Endothelial cell of umbilical vein (primary cell): ENCODE measurements at regions not wholly inside any gene's neighbourhood (a gene's known extent, or its start where the extent isn't known, plus 50 kb on each side); places are given as distances from the start of the nearest gene placed in this dataset.

Experiments
- BruUV-seq: library from RNA; stranded (reverse); fragments of 400-500 nt; replicated peaks from 2 replicates; lab custom pipeline; 2021; lab: Mats Ljungman, UMichigan
- CTCF ChIA-PET: fragments of 300-600, 350-600 bp; sonication (Branson Sonifier 250); formaldehyde crosslinking; loops from one replicate; lab custom pipeline; 2021; ENCODE audit warnings: antibody characterized with exemption, inconsistent platforms; lab: Charles Lee
- POLR2A ChIA-PET: fragments of 300-600, 350-600 bp; sonication (Branson Sonifier 250); formaldehyde crosslinking; loops from one replicate; lab custom pipeline; 2021; ENCODE audit warnings: antibody characterized with exemption, inconsistent platforms; lab: Charles Lee
- DNase-seq: peaks from one replicate; pipeline ENCODE4 v3.0.0-alpha.2; 2011; ENCODE audit warnings: low read depth, low spot score
- FAIRE-seq: peaks from 2 replicates; lab custom pipeline; 2011; peaks lifted over from hg19 to GRCh38; lab: Jason Lieb, UNC
- H2AFZ ChIP-seq: 2 replicates; pipeline ENCODE4 v1.6.0; 2012; ENCODE audit warnings: low read depth, low read length, control low read depth, inconsistent platforms
- H3K27ac ChIP-seq: 2 replicates; pipeline ENCODE4 v1.5.1; 2011; ENCODE audit warnings: low read depth, mild to moderate bottlenecking, control low read depth, low read length, moderate library complexity; ENCODE audit not compliant: insufficient read depth
- H3K27me3 ChIP-seq, 2 experiments: 2 replicates each; pipeline versions ENCODE4 v1.6.0 to v1.6.1; 2011; ENCODE audit warnings: low read length in 2 of 2, mixed read lengths in 1 of 2; ENCODE audit not compliant: control insufficient read depth in 2 of 2, insufficient read depth in 2 of 2
- H3K36me3 ChIP-seq, 2 experiments: 2 replicates in 1 of 2; 3 replicates in 1 of 2; pipeline ENCODE4 v1.5.1; 2011; ENCODE audit warnings: low read length in 2 of 2, mild to moderate bottlenecking in 1 of 2, moderate library complexity in 1 of 2; ENCODE audit not compliant: control insufficient read depth in 2 of 2, insufficient read depth in 2 of 2; ENCODE audit errors: extremely low read depth in 1 of 2
- H3K4me1 ChIP-seq: 3 replicates; pipeline ENCODE4 v1.5.1; 2011; ENCODE audit warnings: mild to moderate bottlenecking, low read length; ENCODE audit not compliant: control insufficient read depth, insufficient read depth; ENCODE audit errors: extremely low read depth
- H3K4me2 ChIP-seq: 2 replicates; pipeline ENCODE4 v1.6.1; 2011; ENCODE audit warnings: low read length, control low read depth, mixed read lengths; ENCODE audit not compliant: insufficient read depth
- H3K4me3 ChIP-seq, 3 experiments: fragments of 200-600 bp in 1 of 3; sonication (generic), shearing (Covaris generic) in 1 of 3; replicated peaks in 1 of 3; 2 replicates each; pipeline ENCODE4 v1.5.1; 2011 to 2016; ENCODE audit warnings: control low read depth in 3 of 3, low read length in 3 of 3, mild to moderate bottlenecking in 2 of 3, inconsistent platforms in 1 of 3, low read depth in 1 of 3, moderate library complexity in 1 of 3; ENCODE audit not compliant: insufficient read depth in 1 of 3
- H3K79me2 ChIP-seq: 2 replicates; pipeline ENCODE4 v1.6.0; 2012; ENCODE audit warnings: low read length, inconsistent platforms; ENCODE audit not compliant: control insufficient read depth, insufficient read depth
- H3K9ac ChIP-seq: replicated peaks from 2 replicates; pipeline ENCODE3; 2011; ENCODE audit warnings: low read length, control low read depth; ENCODE audit not compliant: insufficient read depth; ENCODE audit errors: extremely low read depth
- H3K9me1 ChIP-seq: replicated peaks from 3 replicates; pipeline ENCODE4 v1.6.0; 2011; ENCODE audit warnings: mild to moderate bottlenecking, low read length; ENCODE audit not compliant: control insufficient read depth, insufficient read depth; ENCODE audit errors: extremely low read depth
- H3K9me3 ChIP-seq: replicated peaks from 2 replicates; pipeline ENCODE4 v1.5.1; 2012; ENCODE audit warnings: low read length, inconsistent platforms; ENCODE audit not compliant: control insufficient read depth, insufficient read depth
- H4K20me1 ChIP-seq: replicated peaks from 2 replicates; pipeline ENCODE3; 2011; ENCODE audit warnings: mild to moderate bottlenecking, low read length; ENCODE audit not compliant: control insufficient read depth, insufficient read depth; ENCODE audit errors: extremely low read depth
- CTCF ChIP-seq, 2 donors: IDR thresholded peaks; 1 replicate in 1 of 2; 2 replicates in 1 of 2; pipeline ENCODE4 v1.5.1; 2011; ENCODE audit warnings: low read length in 2 of 2, mild to moderate bottlenecking in 2 of 2, moderate library complexity in 2 of 2, control low read depth in 1 of 2, inconsistent platforms in 1 of 2, low read depth in 1 of 2; ENCODE audit not compliant: insufficient read depth in 1 of 2; ENCODE audit errors: extremely low read depth in 1 of 2
- EZH2 ChIP-seq: IDR thresholded peaks from 2 replicates; pipeline ENCODE4 v1.6.1; 2012; ENCODE audit warnings: borderline replicate concordance, low read depth, mild to moderate bottlenecking, moderate library complexity, low read length, inconsistent platforms; ENCODE audit not compliant: severe bottlenecking
- FOS ChIP-seq: IDR thresholded peaks from 2 replicates; pipeline ENCODE4 v1.6.1; 2011; ENCODE audit warnings: mild to moderate bottlenecking, low read length, moderate library complexity, borderline replicate concordance; ENCODE audit not compliant: insufficient read depth
- GATA2 ChIP-seq: IDR thresholded peaks from 2 replicates; pipeline ENCODE4 v1.7.0; 2011; ENCODE audit warnings: low read depth, mild to moderate bottlenecking, moderate library complexity, mixed read lengths, low read length; ENCODE audit not compliant: insufficient read length, insufficient read depth
- JUN ChIP-seq: IDR thresholded peaks from 2 replicates; pipeline ENCODE4 v1.6.1; 2011; ENCODE audit warnings: borderline replicate concordance, low read depth; ENCODE audit not compliant: insufficient read length, insufficient read depth
- MAX ChIP-seq: IDR thresholded peaks from 2 replicates; pipeline ENCODE4 v1.6.1; 2011; ENCODE audit not compliant: insufficient read depth, insufficient read length
- MYC ChIP-seq: IDR thresholded peaks from one replicate; pipeline ENCODE4 v1.6.1; 2011; ENCODE audit warnings: mild to moderate bottlenecking, low read depth, low read length
- POLR2A ChIP-seq: IDR thresholded peaks from 2 replicates; pipeline ENCODE4 v1.6.1; 2012; ENCODE audit warnings: low read depth, mild to moderate bottlenecking, control low read depth, low read length
- POLR2AphosphoS5 ChIP-seq: IDR thresholded peaks from 2 replicates; pipeline ENCODE4 v1.6.1; 2012; ENCODE audit warnings: low read depth, mild to moderate bottlenecking, control low read depth, low read length, moderate library complexity; ENCODE audit not compliant: insufficient read depth
- dilution Hi-C: fragments of 300-500 bp; cut with MboI; formaldehyde crosslinking; loops from one replicate; pipeline ENCODE4 v1.15.0; 2019; ENCODE audit warnings: low sequenced_read_pairs; ENCODE audit not compliant: extremely low pct_ligation_motif_present
- intact Hi-C: fragments of 100-400 bp; cut with micrococcal nuclease; formaldehyde crosslinking; loops from one replicate; pipeline ENCODE4 v1.10.0; 2022

GRCh38 chr1:87600055-87600850 lies 271.6 kb downstream of the LMO4 start:
- intact Hi-C loops (no loop called here), dilution Hi-C loops (no loop called here)
- DNase-seq (no peak), FAIRE-seq (no peak)
- CTCF ChIA-PET: no interaction called here
- Histone ChIP-seq H3K4me1 (no peaks in the 10 kb centered on the region), H3K79me2 (no peaks in the 10 kb centered on the region), H3K9ac (no peak overlapping the region), H3K9me1 (no peaks in the 10 kb centered on the region), H3K9me3 (no peaks in the 10 kb centered on the region), H3K4me2 (no peak overlapping the region), H4K20me1 (no peaks in the 10 kb centered on the region), H2AFZ (no peak overlapping the region), H3K27me3 (no peaks in the 10 kb centered on the region), H3K4me3 (no peak overlapping the region), H3K27ac (no peak overlapping the region), H3K36me3 (no peaks in the 10 kb centered on the region)
- BruUV-seq: no TSS peak
- POLR2A ChIA-PET: no interaction called here
- TF ChIP-seq MAX (no peak), POLR2A (no peak), MYC (no peak), JUN (no peak), FOS (no peak), POLR2AphosphoS5 (no peak), EZH2 (no peak), CTCF (IDR thresholded peaks at IDR 0.05; ENCODE audit: extremely low read depth in 1 of 2, insufficient read depth in 1 of 2, low read depth in 1 of 2, low read length in 2 of 2) (no peak), GATA2 (no peak)
